ENCODE measurements at regions not wholly inside any gene's neighbourhood (a gene's known extent, or its start where the extent isn't known, plus 50 kb on each side); places are given as distances from the start of the nearest gene placed in this dataset.

GRCh38 chr9:84140535-84141101 lies 160.0 kb downstream of the RMI1 start:
- Histone ChIP-seq H3K9ac (ENCODE audit: low read depth, low read length) (peak overlapping the region; percentile 46; the same call in 1 of the 2 replicates), H3K36me3 (ENCODE audit: insufficient read depth, low read length) (no peaks in the 10 kb centered on the region), H3K9me3 (ENCODE audit: control insufficient read depth, insufficient read depth, low read length) (no peaks in the 10 kb centered on the region), H3K4me1 (ENCODE audit: insufficient read depth, low read length) (peaks cover 3% of the 10 kb centered on the region; the same call in 1 of the 2 replicates)

DNA sequence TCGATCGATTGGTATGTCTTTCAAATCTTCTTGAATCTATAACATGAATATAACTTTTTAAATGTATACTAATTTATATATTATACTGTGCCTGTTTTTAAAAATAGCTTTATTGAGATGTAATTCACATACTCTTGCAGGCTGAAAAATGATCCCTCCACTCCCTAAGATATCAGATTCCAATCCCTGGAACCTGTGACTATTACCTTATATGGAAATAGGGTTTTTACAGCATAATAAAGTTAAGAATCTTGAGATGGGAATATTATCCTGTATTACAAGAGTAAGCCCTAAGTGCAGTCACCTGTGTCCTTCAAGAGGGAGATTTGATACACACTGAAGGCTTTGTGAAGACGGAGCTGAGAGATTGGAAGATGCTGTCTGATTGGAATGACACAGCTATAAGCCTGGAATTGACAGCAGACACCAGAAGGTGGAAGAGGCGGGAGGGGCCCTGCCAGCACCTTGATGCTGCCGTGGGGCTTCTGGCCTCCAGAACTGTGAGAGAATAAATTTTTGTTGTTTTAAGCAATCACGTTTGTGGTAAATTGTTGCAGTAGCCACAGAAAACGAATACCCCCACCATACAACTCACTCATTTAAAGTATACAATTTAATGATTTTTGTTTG lies 161.3 kb downstream of the RMI1 start:
- Histone ChIP-seq H3K9ac (ENCODE audit: low read depth, low read length) (no peak overlapping the region), H3K36me3 (ENCODE audit: insufficient read depth, low read length) (no peaks in the 10 kb centered on the region), H3K4me1 (ENCODE audit: insufficient read depth, low read length) (peaks cover 3% of the 10 kb centered on the region; the same call in 1 of the 2 replicates), H3K9me3 (ENCODE audit: control insufficient read depth, insufficient read depth, low read length) (no peaks in the 10 kb centered on the region)

- Histone ChIP-seq H3K9ac (ENCODE audit: low read depth, low read length) (no peak overlapping the region), H3K36me3 (ENCODE audit: insufficient read depth, low read length) (no peaks in the 10 kb centered on the region), H3K4me1 (ENCODE audit: insufficient read depth, low read length) (peaks cover 8% of the 10 kb centered on the region; the same call in 1 of the 2 replicates), H3K9me3 (ENCODE audit: control insufficient read depth, insufficient read depth, low read length) (no peaks in the 10 kb centered on the region)
Observed at GRCh38 chr9:84145031-84145430, 164.4 kb downstream of the RMI1 start.

GRCh38 chr9:84145780-84146179 lies 165.2 kb downstream of the RMI1 start:
- Histone ChIP-seq H3K4me1 (ENCODE audit: insufficient read depth, low read length) (peaks cover 9% of the 10 kb centered on the region; the same call in 1 of the 2 replicates), H3K9me3 (ENCODE audit: control insufficient read depth, insufficient read depth, low read length) (no peaks in the 10 kb centered on the region), H3K9ac (ENCODE audit: low read depth, low read length) (no peak overlapping the region), H3K36me3 (ENCODE audit: insufficient read depth, low read length) (no peaks in the 10 kb centered on the region)

DNA sequence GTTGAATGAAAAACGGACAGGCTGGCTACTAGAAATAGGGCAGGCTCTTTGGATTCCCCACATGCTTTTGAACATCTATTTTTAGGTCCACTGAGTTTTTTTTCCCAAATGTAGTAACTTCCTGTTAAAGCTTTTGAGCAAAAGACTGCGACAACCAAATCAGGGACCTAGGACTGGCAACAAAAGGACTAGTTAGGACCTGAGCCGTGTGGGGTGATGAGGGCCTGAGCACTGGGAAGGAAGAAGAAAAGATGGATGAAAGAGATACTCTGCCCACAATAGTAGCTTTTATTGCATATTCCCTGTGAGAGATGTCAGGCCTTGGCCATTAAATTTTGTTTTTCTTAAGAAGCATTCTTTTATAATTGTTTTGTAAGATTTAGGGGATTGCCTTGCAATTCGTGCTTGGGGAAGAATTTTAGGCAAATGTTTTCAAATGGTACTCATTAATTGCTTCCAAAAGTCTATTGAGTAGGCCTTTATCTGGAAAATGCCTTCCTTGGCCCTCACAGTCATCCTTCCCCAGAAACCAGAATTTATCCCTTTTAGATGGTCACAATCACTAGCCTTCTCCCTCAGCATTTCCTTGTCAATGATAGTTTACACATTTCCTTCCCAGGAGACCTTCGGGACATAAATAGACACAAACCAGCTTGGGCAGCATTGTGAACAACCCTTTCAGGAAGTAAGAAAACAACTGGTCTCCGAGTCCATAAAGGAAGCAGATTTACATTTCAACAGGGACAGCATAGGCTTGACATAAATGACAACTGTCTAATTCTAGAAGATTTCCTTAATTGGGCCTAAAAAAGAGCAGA lies 166.5 kb downstream of the RMI1 start:
- H3K9ac ChIP-seq (ENCODE audit: low read depth, low read length) = no peak overlapping the region
- H3K9me3 ChIP-seq (ENCODE audit: control insufficient read depth, insufficient read depth, low read length) = no peaks in the 10 kb centered on the region
- H3K36me3 ChIP-seq (ENCODE audit: insufficient read depth, low read length) = no peaks in the 10 kb centered on the region
- H3K4me1 ChIP-seq (ENCODE audit: insufficient read depth, low read length) = peaks cover 8% of the 10 kb centered on the region; the same call in 1 of the 2 replicates

GRCh38 chr9:84151236-84151635 lies 170.6 kb downstream of the RMI1 start:
- Histone ChIP-seq H3K9me3 (ENCODE audit: control insufficient read depth, insufficient read depth, low read length) (no peaks in the 10 kb centered on the region), H3K4me1 (ENCODE audit: insufficient read depth, low read length) (peaks cover 8% of the 10 kb centered on the region; the same call in 1 of the 2 replicates), H3K36me3 (ENCODE audit: insufficient read depth, low read length) (no peaks in the 10 kb centered on the region), H3K9ac (ENCODE audit: low read depth, low read length) (no peak overlapping the region)

GRCh38 chr9:84151640-84152039 lies 171.0 kb downstream of the RMI1 start:
- H3K4me1 ChIP-seq (ENCODE audit: insufficient read depth, low read length) = peaks cover 8% of the 10 kb centered on the region; the same call in 1 of the 2 replicates
- H3K9me3 ChIP-seq (ENCODE audit: control insufficient read depth, insufficient read depth, low read length) = no peaks in the 10 kb centered on the region
- H3K9ac ChIP-seq (ENCODE audit: low read depth, low read length) = no peak overlapping the region
- H3K36me3 ChIP-seq (ENCODE audit: insufficient read depth, low read length) = no peaks in the 10 kb centered on the region

DNA sequence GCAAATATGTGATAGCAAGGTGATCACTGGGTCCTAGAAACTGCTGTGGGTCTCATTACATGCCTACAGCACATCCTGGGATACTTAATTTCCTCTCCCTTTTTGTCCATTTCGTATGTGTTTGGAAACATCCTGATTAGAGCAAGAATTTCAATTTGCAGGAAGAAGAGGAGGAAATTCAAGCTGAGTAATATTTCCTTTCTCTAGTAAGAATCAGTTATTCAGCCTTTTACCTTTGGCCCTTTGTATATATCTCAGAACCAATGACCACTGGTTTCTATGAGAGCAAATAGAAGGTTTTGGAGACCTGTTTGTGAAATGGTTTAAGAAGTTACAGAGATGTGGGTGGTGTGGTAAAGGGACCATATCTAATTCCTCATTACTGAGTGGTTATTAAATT lies 171.6 kb downstream of the RMI1 start:
- no peaks in the 10 kb centered on the region for H3K36me3 ChIP-seq (ENCODE audit: insufficient read depth, low read length)
- H3K9me3 ChIP-seq (ENCODE audit: control insufficient read depth, insufficient read depth, low read length) = no peaks in the 10 kb centered on the region
- H3K4me1 ChIP-seq (ENCODE audit: insufficient read depth, low read length) = peaks cover 6% of the 10 kb centered on the region; the same call in 1 of the 2 replicates
- no peak overlapping the region for H3K9ac ChIP-seq (ENCODE audit: low read depth, low read length)

GRCh38 chr9:84153885-84154284 lies 173.3 kb downstream of the RMI1 start:
- H3K9ac ChIP-seq (ENCODE audit: low read depth, low read length) = no peak overlapping the region
- H3K4me1 ChIP-seq (ENCODE audit: insufficient read depth, low read length) = 0 out of 2 replicates have a peak, but pooled peaks cover 3% of the 10 kb centered on the region
- H3K9me3 ChIP-seq (ENCODE audit: control insufficient read depth, insufficient read depth, low read length) = no peaks in the 10 kb centered on the region
- H3K36me3 ChIP-seq (ENCODE audit: insufficient read depth, low read length) = no peaks in the 10 kb centered on the region

DNA sequence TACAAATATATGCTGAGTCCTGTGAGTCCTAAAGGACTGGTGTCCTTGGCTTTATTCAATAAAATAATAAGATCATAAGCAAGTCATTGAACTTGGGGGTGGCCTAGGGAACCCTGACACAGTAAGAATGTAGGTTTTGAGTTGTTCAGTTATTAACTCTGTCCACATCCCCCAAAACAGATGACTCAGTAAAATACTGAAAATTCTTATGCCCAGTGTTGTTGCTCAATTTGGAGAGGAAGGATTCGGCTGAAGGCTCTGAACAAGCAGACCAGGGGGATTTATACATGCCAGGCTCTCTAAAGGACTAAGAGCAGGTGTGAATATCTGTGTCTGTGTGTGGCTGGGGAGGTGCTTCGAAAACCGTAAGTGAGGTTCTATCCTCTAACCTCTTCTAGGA lies 173.7 kb downstream of the RMI1 start:
- H3K9ac ChIP-seq (ENCODE audit: low read depth, low read length) = no peak overlapping the region
- no peaks in the 10 kb centered on the region for H3K9me3 ChIP-seq (ENCODE audit: control insufficient read depth, insufficient read depth, low read length)

GRCh38 chr9:84163052-84163650 lies 177.4 kb downstream of the SLC28A3 start:
- no peaks in the 10 kb centered on the region for H3K4me1 ChIP-seq (ENCODE audit: insufficient read depth, low read length)
- no peak overlapping the region for H3K9ac ChIP-seq (ENCODE audit: low read depth, low read length)
- no peaks in the 10 kb centered on the region for H3K36me3 ChIP-seq (ENCODE audit: insufficient read depth, low read length)
- no peaks in the 10 kb centered on the region for H3K9me3 ChIP-seq (ENCODE audit: control insufficient read depth, insufficient read depth, low read length)

More for the DNA sequence above, 173.7 kb downstream of the RMI1 start:
- Histone ChIP-seq H3K4me1 (ENCODE audit: insufficient read depth, low read length) (0 out of 2 replicates have a peak, but pooled peaks cover 3% of the 10 kb centered on the region), H3K36me3 (ENCODE audit: insufficient read depth, low read length) (no peaks in the 10 kb centered on the region)

GRCh38 chr9:84166891-84167290 lies 173.7 kb downstream of the SLC28A3 start:
- Histone ChIP-seq H3K4me1 (ENCODE audit: insufficient read depth, low read length) (no peaks in the 10 kb centered on the region; the same call in 1 of the 2 replicates), H3K36me3 (ENCODE audit: insufficient read depth, low read length) (no peaks in the 10 kb centered on the region), H3K9me3 (ENCODE audit: control insufficient read depth, insufficient read depth, low read length) (no peaks in the 10 kb centered on the region), H3K9ac (ENCODE audit: low read depth, low read length) (no peak overlapping the region)

DNA sequence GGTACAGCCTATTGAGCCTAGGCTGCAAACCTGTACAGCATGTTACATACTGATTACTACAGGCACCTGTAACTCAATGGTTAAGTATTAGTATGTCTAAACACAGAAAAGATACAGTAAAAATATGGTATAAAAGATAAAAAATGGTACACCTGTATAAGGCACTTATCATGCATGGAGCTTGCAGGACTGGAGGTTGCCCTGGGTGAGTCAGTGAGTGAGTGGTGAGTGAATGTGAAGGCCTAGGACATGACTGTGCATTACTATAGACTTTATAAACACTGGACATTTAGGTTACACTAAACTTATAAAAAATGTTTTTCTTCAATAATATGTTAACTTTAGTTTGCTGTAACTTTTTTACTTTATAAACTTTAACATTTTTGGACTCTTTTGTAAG lies 171.3 kb downstream of the SLC28A3 start:
- Histone ChIP-seq H3K9me3 (ENCODE audit: control insufficient read depth, insufficient read depth, low read length) (no peaks in the 10 kb centered on the region), H3K36me3 (ENCODE audit: insufficient read depth, low read length) (no peaks in the 10 kb centered on the region), H3K9ac (ENCODE audit: low read depth, low read length) (no peak overlapping the region), H3K4me1 (ENCODE audit: insufficient read depth, low read length) (no peaks in the 10 kb centered on the region; the same call in 1 of the 2 replicates)

DNA sequence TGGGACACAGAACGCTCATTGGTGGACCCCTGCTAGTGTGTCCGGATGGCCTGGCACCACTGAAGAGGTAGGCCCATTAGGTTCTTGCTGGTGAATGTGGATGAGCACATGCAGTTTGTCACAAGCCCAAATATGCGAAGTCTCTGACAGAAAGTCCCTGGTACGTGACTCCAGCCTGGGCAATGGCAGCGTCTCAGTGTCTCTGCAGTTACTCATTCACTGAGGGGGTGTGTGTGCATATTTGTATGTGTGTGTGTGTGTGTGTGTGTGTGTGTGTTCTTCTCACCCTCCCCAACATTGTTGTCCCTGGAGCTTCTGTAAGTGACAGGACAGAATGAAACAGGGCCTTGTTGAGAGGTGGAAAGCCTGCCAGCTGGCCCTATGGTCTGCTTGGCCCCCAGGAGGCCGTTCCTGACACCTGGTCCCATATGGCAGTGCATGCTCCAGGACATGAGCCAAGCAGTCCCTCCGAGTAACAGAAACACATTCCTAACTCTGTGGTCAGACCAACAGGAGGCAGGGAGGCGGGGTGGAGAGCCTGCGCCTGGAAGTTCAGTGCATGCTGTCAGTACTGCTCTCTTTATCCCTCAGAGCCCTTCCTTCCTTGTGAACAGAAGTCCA lies 169.9 kb downstream of the SLC28A3 start:
- Histone ChIP-seq H3K9me3 (ENCODE audit: control insufficient read depth, insufficient read depth, low read length) (no peaks in the 10 kb centered on the region), H3K36me3 (ENCODE audit: insufficient read depth, low read length) (no peaks in the 10 kb centered on the region), H3K9ac (ENCODE audit: low read depth, low read length) (no peak overlapping the region), H3K4me1 (ENCODE audit: insufficient read depth, low read length) (no peaks in the 10 kb centered on the region; the same call in 1 of the 2 replicates)
